Right cardiac atrium (tissue), 5 donors: ENCODE measurements at regions not wholly inside any gene's neighbourhood (a gene's known extent, or its start where the extent isn't known, plus 50 kb on each side); places are given as distances from the start of the nearest gene placed in this dataset.
"Not testable (repeated sequence)": the region's sequence is repeated elsewhere in the genome, so short reads cannot be mapped to it uniquely, and the experiment has no call there.

Experiments used
- ATAC-seq, 2 donors: fragments of 200-7000 bp; cut with Tn5 transposase; one replicate each; pipeline versions ENCODE4 v1.8.0 to v1.9.1; 2020; ENCODE audit warnings: moderate library complexity in 2 of 2, mild to moderate bottlenecking in 1 of 2
- DNase-seq, 3 donors: peaks; one replicate each; pipeline ENCODE4 v3.0.0-alpha.2; 2020
- H3K27ac ChIP-seq: one replicate; pipeline ENCODE4 v1.5.1; 2013; ENCODE audit warnings: mild to moderate bottlenecking, low read length, control low read depth, moderate library complexity
- H3K27me3 ChIP-seq: one replicate; pipeline ENCODE4 v1.6.1; 2013; ENCODE audit not compliant: control insufficient read depth, insufficient read depth
- H3K4me1 ChIP-seq: one replicate; pipeline ENCODE4 v1.6.1; 2013; ENCODE audit warnings: low read length; ENCODE audit not compliant: control insufficient read depth, insufficient read depth
- H3K4me3 ChIP-seq: one replicate; pipeline ENCODE4 v1.5.1; 2013; ENCODE audit warnings: low read length, control low read depth
- H3K9me3 ChIP-seq: one replicate; pipeline ENCODE4 v1.6.1; 2013; ENCODE audit warnings: low read length; ENCODE audit not compliant: control insufficient read depth
- WGBS: extraction: QIAGEN DNeasy Blood & Tissue Kit; methylation state at CpG from one replicate; pipeline ENCODE4 v1.1.7; 2013; 5-methylcytosine and 5-hydroxymethylcytosine counted together
- intact Hi-C, 4 donors: fragments of 100-400 bp; cut with DNase I; formaldehyde crosslinking; loops; one replicate each; pipeline versions ENCODE4 v1.11.0 to v1.14.0; 2022 to 2023
- donor health status: healthy with polysubstance abuse.
- donor health status: DM: no; HTN: yes; CAD: no.
- donor health status: DM: no; HTN: no; CAD: no.
- donor health status: DM: no; HTN: yes; CAD: no; lungs with severe emphysema.
- donor health status: DM: yes; HTN: yes; CAD: no.

DNA sequence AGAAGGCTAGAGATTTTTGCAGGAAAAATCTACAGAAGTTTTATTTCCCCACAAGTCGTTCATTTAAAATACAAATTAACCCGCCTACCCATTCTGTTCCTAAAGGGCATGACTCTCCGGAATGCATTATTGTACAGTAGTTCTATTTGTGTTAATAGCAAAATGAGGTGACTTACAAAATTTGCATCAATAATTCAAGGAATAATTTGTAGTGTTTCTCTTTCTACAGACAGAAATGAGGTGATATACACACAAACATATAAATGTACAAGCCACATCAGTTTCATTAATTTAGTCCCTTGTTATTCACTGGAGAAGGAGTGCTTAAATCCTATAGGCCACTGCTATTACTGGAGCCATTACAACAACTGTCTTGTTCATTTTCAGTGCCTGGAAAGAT lies 501.3 kb upstream of the DIAPH2 start:
- WGBS, result 84% methylated on average over 3 of the region's 3 CpGs
- Histone ChIP-seq H3K4me3 (no peak overlapping the region), H3K27me3 (no peaks in the 10 kb centered on the region), H3K9me3 (no peaks in the 10 kb centered on the region), H3K4me1 (no peaks in the 10 kb centered on the region), H3K27ac (no peak overlapping the region)
- intact Hi-C loops, result no loop called here
- DNase-seq, result no peak
- no peak for ATAC-seq

DNA sequence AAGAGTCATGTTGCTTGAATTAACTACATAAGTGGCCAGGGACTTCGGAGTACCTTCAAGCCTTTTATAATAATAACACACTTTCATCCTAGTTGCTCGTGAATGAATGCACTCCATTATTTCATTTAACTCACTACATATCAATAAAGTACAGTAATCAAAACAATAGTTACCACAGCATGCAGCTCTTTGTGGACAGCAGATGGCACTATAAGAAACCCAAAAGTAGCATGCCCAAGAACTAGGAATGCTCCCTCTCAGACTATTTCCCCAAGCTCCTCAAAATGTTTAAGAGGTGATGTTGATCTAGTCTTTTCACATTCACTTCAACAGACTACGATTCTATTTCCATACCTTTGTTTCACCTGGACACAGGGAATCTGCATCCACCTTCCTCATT lies 500.8 kb upstream of the DIAPH2 start:
- intact Hi-C loops, result no loop called here
- H3K9me3 ChIP-seq, result no peaks in the 10 kb centered on the region
- ATAC-seq (no peak), DNase-seq (no peak)
- 48% methylated on average over 3 of the region's 3 CpGs for WGBS
- H3K27me3 ChIP-seq, result no peaks in the 10 kb centered on the region
- H3K27ac ChIP-seq, result no peak overlapping the region
- H3K4me1 ChIP-seq, result no peaks in the 10 kb centered on the region
- H3K4me3 ChIP-seq, result no peak overlapping the region

DNA sequence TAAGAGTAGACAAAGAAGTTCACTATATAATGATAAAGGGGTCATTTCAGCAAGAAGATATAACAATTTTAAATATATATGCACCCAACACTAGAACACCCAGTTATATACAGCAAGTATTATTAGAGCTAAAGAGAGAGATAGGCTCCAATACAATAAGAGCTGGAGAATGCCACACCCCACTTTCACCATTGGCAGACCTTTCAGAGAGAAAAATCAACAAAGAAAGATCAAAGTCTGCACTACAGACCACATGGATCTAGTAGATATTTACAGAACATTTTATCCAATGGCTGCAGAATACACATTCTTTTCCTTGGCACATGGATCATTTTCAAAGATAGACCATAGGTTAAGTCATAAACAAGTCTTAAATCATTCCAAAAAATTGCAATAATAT lies 479.7 kb upstream of the DIAPH2 start:
- DNase-seq, result no peak
- Histone ChIP-seq H3K4me1 (no peaks in the 10 kb centered on the region), H3K27me3 (no peaks in the 10 kb centered on the region), H3K27ac (no peak overlapping the region), H3K9me3 (no peaks in the 10 kb centered on the region), H3K4me3 (no peak overlapping the region)
- intact Hi-C loops, result no loop called here
- no peak for ATAC-seq

- intact Hi-C loops, result no loop called here
- Histone ChIP-seq H3K27ac (no peak overlapping the region), H3K27me3 (no peaks in the 10 kb centered on the region), H3K4me1 (no peaks in the 10 kb centered on the region), H3K4me3 (no peak overlapping the region), H3K9me3 (no peaks in the 10 kb centered on the region)
- ATAC-seq (no peak), DNase-seq (no peak)
Observed at GRCh38 chrX:96211953-96212352, 472.7 kb upstream of the DIAPH2 start.

DNA sequence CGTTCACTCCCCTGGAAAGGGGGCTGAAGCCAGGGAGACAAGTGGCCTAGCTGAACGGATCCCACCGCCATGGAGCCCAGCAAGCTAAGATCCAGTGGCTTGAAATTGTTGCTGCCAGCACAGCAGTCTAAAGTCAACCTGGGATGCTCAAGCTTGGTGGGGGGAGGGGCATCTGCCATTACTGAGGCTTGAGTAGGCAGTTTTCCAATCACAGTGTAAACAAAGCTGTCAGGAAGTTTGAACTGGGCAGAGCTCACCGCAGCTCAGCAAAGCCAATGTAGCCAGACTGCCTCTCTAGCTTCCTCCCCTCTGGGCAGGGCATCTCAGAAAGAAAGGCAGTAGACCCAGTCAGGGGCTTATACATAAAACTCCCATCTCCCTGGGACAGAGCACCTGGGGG lies 470.0 kb upstream of the DIAPH2 start:
- H3K9me3 ChIP-seq, H3K4me1 ChIP-seq, DNase-seq, H3K27ac ChIP-seq, intact Hi-C loops, H3K4me3 ChIP-seq, H3K27me3 ChIP-seq, ATAC-seq: not testable (repeated sequence)
- 89% methylated on average over 4 of the region's 4 CpGs for WGBS

DNA sequence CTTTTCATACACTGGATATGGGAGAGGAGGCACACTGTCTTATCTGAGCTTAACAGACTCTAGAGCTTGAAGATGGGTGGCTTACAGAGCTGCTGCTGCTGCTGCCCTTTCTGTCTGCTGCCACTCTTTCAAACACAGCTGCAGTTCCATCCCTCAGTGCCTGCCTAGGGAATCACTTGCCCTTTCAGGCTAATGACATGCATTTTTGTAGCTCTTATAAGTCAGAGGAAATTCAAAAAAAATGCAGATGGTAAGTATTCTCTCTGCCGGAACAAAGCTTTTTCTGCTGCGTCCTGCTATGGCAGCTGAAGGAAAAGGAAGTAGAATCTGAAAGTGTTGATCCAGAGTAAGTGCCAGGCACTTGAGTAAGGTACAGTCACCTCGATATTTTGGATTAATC lies 460.4 kb upstream of the DIAPH2 start:
- Histone ChIP-seq H3K27ac (no peak overlapping the region), H3K4me1 (no peaks in the 10 kb centered on the region), H3K9me3 (no peaks in the 10 kb centered on the region), H3K4me3 (no peak overlapping the region), H3K27me3 (no peaks in the 10 kb centered on the region)
- intact Hi-C loops, result no loop called here
- 55% methylated on average over 3 of the region's 3 CpGs for WGBS
- ATAC-seq, result no peak
- no peak for DNase-seq

- intact Hi-C loops, result no loop called here
- Histone ChIP-seq H3K27ac (no peak overlapping the region), H3K9me3 (no peaks in the 10 kb centered on the region), H3K4me1 (no peaks in the 10 kb centered on the region), H3K4me3 (no peak overlapping the region), H3K27me3 (no peaks in the 10 kb centered on the region)
- ATAC-seq (no peak), DNase-seq (no peak)
- WGBS, result 30% methylated on average over 3 of the region's 3 CpGs
Observed at GRCh38 chrX:96244955-96245354, 439.7 kb upstream of the DIAPH2 start.

GRCh38 chrX:96246436-96246835 lies 438.2 kb upstream of the DIAPH2 start:
- Histone ChIP-seq H3K4me3 (no peak overlapping the region), H3K4me1 (no peaks in the 10 kb centered on the region), H3K9me3 (no peaks in the 10 kb centered on the region), H3K27me3 (no peaks in the 10 kb centered on the region), H3K27ac (no peak overlapping the region)
- ATAC-seq (no peak), DNase-seq (no peak)
- intact Hi-C loops, result no loop called here
